GM12875 (cell line): ENCODE measurements at regions not wholly inside any gene's neighbourhood (a gene's known extent, or its start where the extent isn't known, plus 50 kb on each side); places are given as distances from the start of the nearest gene placed in this dataset.

ENCODE experiments used
- H3K4me3 ChIP-seq: one replicate; pipeline ENCODE4 v1.5.1; 2011; ENCODE audit warnings: low read depth, low read length, control low read depth
- CTCF ChIP-seq: IDR thresholded peaks from 2 replicates; pipeline ENCODE4 v1.5.1; 2011; ENCODE audit warnings: low read depth, mild to moderate bottlenecking, control low read depth, inconsistent platforms, low read length, moderate library complexity, borderline replicate concordance; ENCODE audit not compliant: insufficient read depth

- TF ChIP-seq CTCF, result no peak
- H3K4me3 ChIP-seq, result no peak overlapping the region
Measured at GRCh38 chr7:125568799-125569198, 639.2 kb upstream of the POT1 start.

GRCh38 chr7:125567686-125568085 lies 638.1 kb upstream of the POT1 start:
- no peak overlapping the region for H3K4me3 ChIP-seq

GRCh38 chr7:125563964-125564529 lies 634.4 kb upstream of the POT1 start:
- no peak overlapping the region for H3K4me3 ChIP-seq
- no peak for TF ChIP-seq CTCF

More at GRCh38 chr7:125567686-125568085, 638.1 kb upstream of the POT1 start:
- no peak for TF ChIP-seq CTCF

GRCh38 chr7:125563557-125563956 lies 633.9 kb upstream of the POT1 start:
- H3K4me3 ChIP-seq, result no peak overlapping the region
- TF ChIP-seq CTCF, result no peak

- H3K4me3 ChIP-seq, result no peak overlapping the region
- TF ChIP-seq CTCF, result no peak
Measured at GRCh38 chr7:125561006-125561405, 631.4 kb upstream of the POT1 start.

GRCh38 chr7:125559921-125560320 lies 630.3 kb upstream of the POT1 start:
- TF ChIP-seq CTCF, result no peak

GRCh38 chr7:125555916-125556315 lies 626.3 kb upstream of the POT1 start:
- H3K4me3 ChIP-seq, result no peak overlapping the region
- TF ChIP-seq CTCF, result no peak

More at GRCh38 chr7:125559921-125560320, 630.3 kb upstream of the POT1 start:
- no peak overlapping the region for H3K4me3 ChIP-seq
